Neural cell (in vitro differentiated cells): ENCODE measurements at regions not wholly inside any gene's neighbourhood (a gene's known extent, or its start where the extent isn't known, plus 50 kb on each side); places are given as distances from the start of the nearest gene placed in this dataset.

Experiments used
- H2AFZ ChIP-seq: fragments of 200-600, 300-800 bp; sonication (generic), shearing (Covaris generic); 2 replicates; pipeline ENCODE4 v1.6.0; 2014; ENCODE audit warnings: low read depth, mild to moderate bottlenecking, antibody characterized with exemption, low read length, moderate library complexity
- H3F3A ChIP-seq: fragments of 200-600 bp; shearing (Covaris generic); 2 replicates; pipeline ENCODE4 v1.6.1; 2016; ENCODE audit warnings: mild to moderate bottlenecking, moderate library complexity, mixed read lengths, antibody characterized with exemption, low read length; ENCODE audit not compliant: insufficient read depth, poor library complexity, severe bottlenecking
- H3K27ac ChIP-seq: fragments of 200-600, 300-800 bp; sonication (generic), shearing (Covaris generic); 2 replicates; pipeline ENCODE4 v1.5.1; 2014; ENCODE audit warnings: mild to moderate bottlenecking, low read length, moderate library complexity
- H3K27me3 ChIP-seq: fragments of 300-800, 200-600 bp; sonication (generic), shearing (Covaris generic); 2 replicates; pipeline ENCODE4 v1.6.0; 2014; ENCODE audit warnings: mild to moderate bottlenecking, low read depth, low read length, moderate library complexity; ENCODE audit not compliant: insufficient read depth
- H3K36me3 ChIP-seq: fragments of 300-800, 200-600 bp; sonication (generic), shearing (Covaris generic); 2 replicates; pipeline ENCODE4 v1.5.1; 2014; ENCODE audit warnings: mild to moderate bottlenecking, antibody characterized with exemption, low read length, moderate library complexity; ENCODE audit not compliant: insufficient read depth
- H3K4me2 ChIP-seq: fragments of 300-800, 200-600 bp; sonication (generic), shearing (Covaris generic); 2 replicates; pipeline ENCODE4 v1.6.0; 2014; ENCODE audit warnings: mild to moderate bottlenecking, low read length
- H3K4me3 ChIP-seq: fragments of 300-800, 200-600 bp; sonication (generic), shearing (Covaris generic); 2 replicates; pipeline ENCODE4 v1.5.1; 2014; ENCODE audit warnings: mild to moderate bottlenecking, low read length, moderate library complexity
- H3K79me2 ChIP-seq: fragments of 200-600 bp; shearing (Covaris generic); replicated peaks from 2 replicates; pipeline ENCODE4 v1.6.0; 2014; ENCODE audit warnings: mild to moderate bottlenecking, low read length, moderate library complexity; ENCODE audit not compliant: insufficient read depth
- H3K9ac ChIP-seq: fragments of 300-800, 200-600 bp; sonication (generic), shearing (Covaris generic); 2 replicates; pipeline ENCODE4 v1.6.1; 2016; ENCODE audit warnings: mild to moderate bottlenecking, low read length, mixed read lengths
- H3K9me2 ChIP-seq: fragments of 200-600 bp; shearing (Covaris generic); 2 replicates; pipeline ENCODE4 v1.6.1; 2016; ENCODE audit warnings: mild to moderate bottlenecking, low read length, mixed read lengths; ENCODE audit not compliant: insufficient read depth
- H3K9me3 ChIP-seq: fragments of 200-600, 300-800 bp; sonication (generic), shearing (Covaris generic); 2 replicates; pipeline ENCODE4 v1.6.1; 2016; ENCODE audit warnings: mild to moderate bottlenecking, mixed run types, low read length, moderate library complexity, mixed read lengths
- H4K20me1 ChIP-seq: fragments of 200-600 bp; shearing (Covaris generic); 2 replicates; pipeline ENCODE4 v1.6.1; 2016; ENCODE audit warnings: mild to moderate bottlenecking, mixed run types; ENCODE audit not compliant: insufficient read depth
- CTCF ChIP-seq: fragments of 450-650 bp; IDR thresholded peaks from 2 replicates; pipeline ENCODE4 v1.5.1; 2014; ENCODE audit warnings: antibody characterized with exemption, mild to moderate bottlenecking, moderate library complexity; ENCODE audit not compliant: poor library complexity, severe bottlenecking
- EP300 ChIP-seq: fragments of 450-650 bp; conservative IDR thresholded peaks from 2 replicates; pipeline ENCODE4 v1.6.1; 2014; ENCODE audit warnings: antibody characterized with exemption, mild to moderate bottlenecking, moderate library complexity; ENCODE audit not compliant: poor library complexity, severe bottlenecking
- EZH2 ChIP-seq: fragments of 200-600, 300-800 bp; shearing (Covaris generic), sonication (generic); IDR thresholded peaks from 2 replicates; pipeline ENCODE4 v1.6.1; 2014; ENCODE audit warnings: antibody characterized with exemption, low read length, borderline replicate concordance, mild to moderate bottlenecking; ENCODE audit not compliant: insufficient read depth, poor library complexity, severe bottlenecking
- MXI1 ChIP-seq: fragments of 450-650 bp; conservative IDR thresholded peaks from 2 replicates; pipeline ENCODE4 v1.6.1; 2014; ENCODE audit warnings: antibody characterized with exemption, mild to moderate bottlenecking; ENCODE audit not compliant: poor library complexity, severe bottlenecking
- POLR2AphosphoS5 ChIP-seq: IDR thresholded peaks from 2 replicates; pipeline ENCODE4 v1.6.1; 2012
- RAD21 ChIP-seq: fragments of 450-650 bp; conservative IDR thresholded peaks from 2 replicates; pipeline ENCODE4 v1.6.1; 2014; ENCODE audit warnings: antibody characterized with exemption, mild to moderate bottlenecking, moderate library complexity
- SMC3 ChIP-seq: fragments of 450-650 bp; conservative IDR thresholded peaks from 2 replicates; pipeline ENCODE4 v1.6.1; 2014; ENCODE audit warnings: antibody characterized with exemption, mild to moderate bottlenecking, moderate library complexity; ENCODE audit not compliant: poor library complexity
- TAF1 ChIP-seq: IDR thresholded peaks from 2 replicates; pipeline ENCODE4 v1.6.1; 2012; ENCODE audit warnings: low read depth
- TF ChIP-seq, protein P1 (sequence below): IDR thresholded peaks from 2 replicates; pipeline ENCODE4 v1.6.1; 2012; ENCODE audit warnings: borderline replicate concordance

GRCh38 chr5:82640916-82641315 lies 362.8 kb upstream of the RPS23 start:
- H3K27me3 ChIP-seq, result no peaks in the 10 kb centered on the region
- peak overlapping the region; percentile 30 for H3K9ac ChIP-seq
- H3K4me3 ChIP-seq, result no peak overlapping the region
- TF ChIP-seq EZH2 (no peak), TAF1 (no peak), RAD21 (no peak), SMC3 (no peak), CTCF (no peak), MXI1 (no peak), EP300 (no peak), POLR2AphosphoS5 (no peak)
- TF ChIP-seq, protein P1, sequence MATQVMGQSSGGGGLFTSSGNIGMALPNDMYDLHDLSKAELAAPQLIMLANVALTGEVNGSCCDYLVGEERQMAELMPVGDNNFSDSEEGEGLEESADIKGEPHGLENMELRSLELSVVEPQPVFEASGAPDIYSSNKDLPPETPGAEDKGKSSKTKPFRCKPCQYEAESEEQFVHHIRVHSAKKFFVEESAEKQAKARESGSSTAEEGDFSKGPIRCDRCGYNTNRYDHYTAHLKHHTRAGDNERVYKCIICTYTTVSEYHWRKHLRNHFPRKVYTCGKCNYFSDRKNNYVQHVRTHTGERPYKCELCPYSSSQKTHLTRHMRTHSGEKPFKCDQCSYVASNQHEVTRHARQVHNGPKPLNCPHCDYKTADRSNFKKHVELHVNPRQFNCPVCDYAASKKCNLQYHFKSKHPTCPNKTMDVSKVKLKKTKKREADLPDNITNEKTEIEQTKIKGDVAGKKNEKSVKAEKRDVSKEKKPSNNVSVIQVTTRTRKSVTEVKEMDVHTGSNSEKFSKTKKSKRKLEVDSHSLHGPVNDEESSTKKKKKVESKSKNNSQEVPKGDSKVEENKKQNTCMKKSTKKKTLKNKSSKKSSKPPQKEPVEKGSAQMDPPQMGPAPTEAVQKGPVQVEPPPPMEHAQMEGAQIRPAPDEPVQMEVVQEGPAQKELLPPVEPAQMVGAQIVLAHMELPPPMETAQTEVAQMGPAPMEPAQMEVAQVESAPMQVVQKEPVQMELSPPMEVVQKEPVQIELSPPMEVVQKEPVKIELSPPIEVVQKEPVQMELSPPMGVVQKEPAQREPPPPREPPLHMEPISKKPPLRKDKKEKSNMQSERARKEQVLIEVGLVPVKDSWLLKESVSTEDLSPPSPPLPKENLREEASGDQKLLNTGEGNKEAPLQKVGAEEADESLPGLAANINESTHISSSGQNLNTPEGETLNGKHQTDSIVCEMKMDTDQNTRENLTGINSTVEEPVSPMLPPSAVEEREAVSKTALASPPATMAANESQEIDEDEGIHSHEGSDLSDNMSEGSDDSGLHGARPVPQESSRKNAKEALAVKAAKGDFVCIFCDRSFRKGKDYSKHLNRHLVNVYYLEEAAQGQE, result no peak
- no peak overlapping the region for H2AFZ ChIP-seq
- peak overlapping the region; percentile 96 for H3K27ac ChIP-seq
- peaks cover 8% of the 10 kb centered on the region for H3F3A ChIP-seq
- no peaks in the 10 kb centered on the region for H4K20me1 ChIP-seq
- H3K9me3 ChIP-seq, result no peaks in the 10 kb centered on the region
- no peaks in the 10 kb centered on the region for H3K9me2 ChIP-seq
- no peaks in the 10 kb centered on the region for H3K36me3 ChIP-seq
- no peak overlapping the region for H3K4me2 ChIP-seq
- H3K79me2 ChIP-seq, result peaks cover 18% of the 10 kb centered on the region

DNA sequence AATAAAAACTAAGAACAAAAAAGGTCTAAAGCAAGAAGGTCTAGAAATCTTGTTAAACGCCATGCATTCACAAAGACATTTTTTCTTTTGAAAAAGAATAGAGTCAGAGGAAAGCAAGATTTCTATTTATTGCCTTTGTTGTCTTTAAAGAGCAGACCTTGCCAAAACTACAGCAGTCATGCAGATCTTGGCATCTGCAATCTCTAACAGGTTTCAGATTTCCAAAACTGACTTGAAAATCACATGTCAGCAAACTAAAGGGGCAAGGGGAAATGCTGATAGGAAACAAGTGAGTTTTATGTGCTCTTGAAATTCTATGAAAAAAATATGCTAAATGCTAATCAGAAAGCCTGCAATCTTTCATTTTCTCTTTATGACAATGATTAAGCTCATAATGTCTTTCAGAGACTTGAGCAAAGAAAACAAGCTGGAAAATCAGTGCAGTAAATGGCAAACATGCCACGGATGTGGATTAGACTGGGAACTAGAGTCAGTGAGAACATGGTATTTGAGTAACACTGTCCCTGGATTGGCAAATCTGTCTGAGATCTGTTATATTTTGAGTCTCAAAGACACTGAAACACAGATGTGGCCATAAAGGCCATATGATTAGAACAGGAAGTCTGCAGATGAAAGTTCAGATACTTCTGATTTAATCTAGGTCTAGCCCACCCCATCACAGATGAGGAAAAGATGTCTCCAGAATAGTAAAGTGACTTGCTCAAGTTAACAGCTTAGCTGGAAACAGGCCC lies 361.4 kb upstream of the RPS23 start:
- no peak overlapping the region for H3K4me2 ChIP-seq
- H3K27ac ChIP-seq, result peak overlapping the region; percentile 14
- peaks cover 8% of the 10 kb centered on the region for H3F3A ChIP-seq
- H3K9me2 ChIP-seq, result no peaks in the 10 kb centered on the region
- TF ChIP-seq EP300, result no peak
- TF ChIP-seq SMC3, result no peak
- no peak for TF ChIP-seq EZH2
- TF ChIP-seq CTCF, result no peak
- TF ChIP-seq POLR2AphosphoS5, result no peak
- TF ChIP-seq RAD21, result no peak
- no peak for TF ChIP-seq TAF1
- TF ChIP-seq MXI1, result no peak
- H3K27me3 ChIP-seq, result no peaks in the 10 kb centered on the region
- H3K9ac ChIP-seq, result no peak overlapping the region
- H3K9me3 ChIP-seq, result no peaks in the 10 kb centered on the region
- no peak overlapping the region for H2AFZ ChIP-seq
- H4K20me1 ChIP-seq, result no peaks in the 10 kb centered on the region
- H3K79me2 ChIP-seq, result peaks cover 18% of the 10 kb centered on the region
- H3K36me3 ChIP-seq, result no peaks in the 10 kb centered on the region
- no peak overlapping the region for H3K4me3 ChIP-seq
